Fibroblast of gingiva (primary cell): ENCODE measurements at regions not wholly inside any gene's neighbourhood (a gene's known extent, or its start where the extent isn't known, plus 50 kb on each side); places are given as distances from the start of the nearest gene placed in this dataset.

Experiments
- DNase-seq: peaks from one replicate; pipeline ENCODE4 v3.0.0-alpha.2; 2011; ENCODE audit warnings: low read depth

DNA sequence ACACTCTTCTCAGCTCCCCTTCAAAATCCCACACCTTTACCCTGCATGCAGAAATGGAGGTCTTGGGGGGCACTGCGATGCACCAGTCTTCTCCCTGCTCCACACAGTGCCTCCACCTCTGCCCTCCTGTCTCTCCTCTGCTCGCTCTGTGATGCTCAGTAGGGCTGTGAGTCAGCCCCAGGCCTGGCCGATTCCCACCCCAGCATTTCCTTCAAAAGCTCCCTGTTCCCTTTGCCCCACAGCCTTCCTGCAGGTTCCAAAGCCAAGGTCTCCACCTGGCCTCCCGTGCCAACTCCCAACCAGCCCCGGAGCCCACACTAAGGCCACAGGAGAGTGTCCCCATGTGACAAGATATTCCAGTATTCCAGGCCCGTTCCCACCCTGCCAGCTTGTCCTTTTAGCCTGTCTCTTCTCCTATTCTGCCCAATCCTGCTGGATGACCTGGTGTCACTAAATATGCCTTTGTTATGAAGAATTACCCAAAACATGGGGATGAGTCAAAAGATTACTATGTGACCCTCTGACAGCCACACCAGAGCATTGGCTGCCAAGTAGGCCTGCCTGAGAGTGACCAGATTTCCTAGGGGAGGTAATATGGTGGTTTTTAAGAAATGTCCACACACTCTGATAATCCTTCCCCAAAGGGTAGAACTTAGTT is 118.9 kb upstream of the NXT1 start:
- DNase-seq = peak; percentile 75

DNA sequence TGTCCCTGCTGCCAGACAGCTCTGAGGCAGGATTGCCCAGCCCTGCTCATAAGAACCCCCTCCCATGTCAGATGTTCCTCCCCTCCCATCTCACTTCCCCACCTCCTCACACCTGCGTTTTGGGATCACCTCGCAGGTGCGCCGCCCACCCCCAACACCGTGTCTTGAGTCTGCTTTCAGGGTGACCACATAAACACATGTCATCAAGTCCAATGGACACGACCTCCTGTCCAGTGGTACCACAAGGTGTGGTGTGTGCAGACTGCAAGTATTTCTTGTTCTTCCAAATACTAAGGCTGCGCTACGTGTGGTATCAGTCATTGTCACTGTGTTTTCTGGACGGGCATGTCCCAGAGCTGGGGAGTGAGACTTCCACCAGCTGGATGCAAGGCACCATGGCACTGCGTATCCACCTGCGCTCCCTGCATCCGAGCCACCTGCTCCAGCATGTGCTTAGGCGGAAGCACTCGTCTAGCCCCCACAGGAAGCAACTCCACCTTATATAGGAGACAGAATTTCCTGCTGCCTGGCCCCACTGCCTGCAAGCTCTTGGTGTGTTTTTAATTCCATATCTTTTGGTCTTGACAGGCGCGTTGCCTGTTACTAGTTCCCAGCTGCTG is 119.7 kb upstream of the NXT1 start:
- no peak for DNase-seq

DNA sequence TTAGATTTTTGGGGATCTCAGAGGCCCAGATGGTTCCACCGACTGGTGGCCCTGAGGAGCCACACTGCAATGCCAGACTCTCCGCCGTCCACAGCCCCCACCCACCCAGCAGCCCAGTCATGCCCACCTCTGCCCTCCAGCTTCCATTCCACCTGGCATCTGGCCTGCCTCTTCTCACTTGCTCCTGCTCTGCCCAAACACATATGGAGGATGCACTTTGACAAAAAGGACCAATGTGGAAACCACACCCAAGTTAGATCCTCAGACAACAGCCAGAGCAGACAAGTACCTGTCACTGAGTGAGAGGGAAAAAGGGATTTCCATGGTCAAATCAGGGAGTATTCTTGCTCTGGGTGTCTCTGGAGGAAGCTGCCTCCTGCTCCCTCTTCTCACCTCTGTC is 120.6 kb upstream of the NXT1 start:
- DNase-seq = no peak

DNA sequence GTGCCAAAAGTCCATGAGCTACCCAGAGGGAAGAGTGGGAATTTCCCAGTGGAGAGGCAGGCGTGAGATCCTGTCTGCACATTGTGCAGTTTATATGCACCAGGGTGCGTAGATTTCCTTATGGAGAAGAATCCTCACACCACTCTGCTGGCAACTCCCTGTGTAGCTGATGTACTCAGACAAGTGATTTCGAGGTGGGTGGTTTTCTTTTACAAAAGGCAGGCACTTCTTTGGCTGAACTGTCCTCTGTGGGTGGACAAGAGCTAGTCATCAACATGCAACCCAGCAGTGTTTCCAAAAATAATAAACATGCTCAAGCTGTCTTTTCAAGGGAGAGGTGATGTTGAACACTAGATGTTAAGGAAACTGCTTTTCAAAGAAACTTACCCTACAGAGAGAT is 121.7 kb upstream of the NXT1 start:
- peak; percentile 94 for DNase-seq

DNA sequence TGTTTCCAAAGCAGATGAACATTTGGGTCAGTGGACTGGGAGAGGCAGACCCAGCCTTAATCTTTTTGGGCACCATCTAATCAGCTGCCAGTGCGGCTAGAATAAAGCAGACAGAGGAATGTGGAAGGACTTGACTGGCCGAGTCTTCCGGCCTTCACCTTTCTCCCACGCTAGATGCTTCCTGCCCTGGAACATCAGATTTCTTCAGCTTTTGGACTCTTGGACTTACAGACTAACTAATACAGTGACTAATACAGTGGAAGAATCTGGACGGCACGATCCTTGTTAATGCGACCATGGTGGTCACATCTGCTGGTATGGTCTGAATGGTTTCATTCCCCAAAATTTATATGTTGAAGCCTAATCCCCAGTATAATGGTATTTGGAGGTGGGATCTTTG is 122.6 kb upstream of the NXT1 start:
- DNase-seq = no peak

DNA sequence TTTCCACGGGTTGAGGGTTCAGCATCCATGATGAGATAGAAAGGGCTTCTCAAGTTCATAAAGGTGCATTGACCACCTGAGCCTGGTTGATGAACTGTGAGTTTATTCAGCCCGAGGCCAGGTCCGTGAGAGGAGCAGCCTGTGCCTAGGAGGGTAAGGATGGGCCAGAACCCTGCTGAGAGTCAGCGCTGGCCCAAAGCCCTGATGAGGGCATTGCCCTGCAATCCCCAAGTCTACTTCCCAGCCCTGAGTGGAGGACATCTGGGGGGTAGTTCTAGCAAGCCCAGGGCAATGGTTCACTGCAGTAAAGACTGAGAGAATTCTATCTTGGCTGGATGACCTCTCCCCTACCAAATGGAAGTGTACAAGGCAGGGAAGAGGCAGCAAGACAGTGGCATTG is 123.3 kb upstream of the NXT1 start:
- peak; percentile 34 for DNase-seq

DNA sequence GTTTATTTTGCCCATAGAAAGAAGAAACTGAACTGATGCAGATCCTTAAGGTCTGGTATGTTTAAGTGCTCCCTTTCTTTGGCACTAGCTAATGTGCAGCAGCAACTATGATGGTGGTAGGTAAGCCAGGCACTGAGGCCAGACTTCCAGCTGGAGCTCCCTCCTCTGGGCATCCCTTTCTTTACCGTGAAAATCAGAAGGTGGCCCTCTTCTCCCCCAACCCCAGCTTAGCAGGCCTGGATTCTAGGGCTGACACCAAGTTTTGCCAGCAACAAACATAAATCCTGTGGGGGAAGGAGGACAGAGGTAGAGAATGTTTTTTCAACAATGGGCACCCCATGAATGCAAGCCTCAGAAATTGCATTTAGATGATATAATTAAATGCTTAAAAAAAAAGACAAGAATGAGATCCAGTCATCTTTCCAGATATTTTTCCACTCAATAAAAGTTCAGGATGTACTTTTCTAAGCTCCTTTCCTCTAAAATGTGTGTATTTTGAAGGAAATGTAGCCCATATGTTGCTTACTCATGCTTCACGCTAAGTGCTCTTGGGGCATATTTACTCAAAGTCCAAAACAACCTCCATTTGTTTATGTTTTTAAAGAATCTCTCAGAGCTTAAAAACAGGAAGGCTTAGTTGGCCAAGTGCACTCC is 123.9 kb upstream of the NXT1 start:
- DNase-seq = peak; percentile 85

DNA sequence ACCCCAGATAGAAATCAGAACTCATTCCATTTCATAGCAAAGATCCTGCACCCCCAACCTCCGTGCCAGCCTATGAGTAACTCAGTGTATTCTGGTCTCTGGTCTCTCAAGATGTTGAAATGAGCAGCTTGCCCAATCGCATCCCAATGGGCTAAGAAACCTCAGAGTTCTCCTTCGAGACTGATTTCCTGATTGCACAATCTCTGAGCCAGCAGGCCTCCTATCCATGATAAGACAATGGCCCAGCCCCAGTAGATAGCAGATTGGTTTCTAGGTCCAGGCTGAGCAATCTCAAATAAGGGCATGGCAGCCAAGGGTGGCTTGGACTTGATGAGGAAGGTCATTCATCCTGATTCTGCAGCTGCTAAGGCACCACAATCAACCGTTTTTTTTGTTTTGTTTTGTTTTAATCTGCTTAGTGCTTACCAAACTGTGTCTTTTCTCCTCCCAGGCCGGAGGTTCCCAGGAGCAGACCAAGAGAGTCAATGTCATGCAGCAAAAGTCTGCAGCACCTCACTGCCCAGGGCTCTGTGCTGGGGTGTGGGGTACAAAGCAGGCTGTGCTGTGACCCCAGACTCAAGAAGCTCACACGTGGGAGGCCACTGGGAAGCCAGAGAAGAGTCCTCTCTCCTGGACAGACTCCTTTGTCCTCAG is 125.1 kb upstream of the NXT1 start:
- peak; percentile 95 for DNase-seq

DNA sequence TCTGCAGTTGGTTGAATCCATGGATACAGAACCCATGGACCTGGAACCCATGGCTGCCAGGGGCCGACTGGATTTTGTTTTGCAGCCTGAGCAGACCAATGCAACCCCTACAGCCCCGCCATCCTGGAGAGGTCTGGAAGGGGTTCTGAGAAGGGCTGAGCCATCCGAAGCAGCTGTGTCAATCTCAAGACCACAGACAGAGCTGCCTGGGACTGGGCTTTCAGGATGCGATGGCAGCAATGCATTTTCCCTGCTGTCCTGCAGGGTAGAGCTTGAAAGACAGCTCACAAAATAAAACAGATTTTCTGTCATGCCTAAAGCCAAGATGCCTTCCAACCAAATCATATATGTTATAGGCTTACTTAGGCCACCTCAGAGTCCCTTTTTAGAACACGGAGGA is 125.8 kb upstream of the NXT1 start:
- no peak for DNase-seq

DNA sequence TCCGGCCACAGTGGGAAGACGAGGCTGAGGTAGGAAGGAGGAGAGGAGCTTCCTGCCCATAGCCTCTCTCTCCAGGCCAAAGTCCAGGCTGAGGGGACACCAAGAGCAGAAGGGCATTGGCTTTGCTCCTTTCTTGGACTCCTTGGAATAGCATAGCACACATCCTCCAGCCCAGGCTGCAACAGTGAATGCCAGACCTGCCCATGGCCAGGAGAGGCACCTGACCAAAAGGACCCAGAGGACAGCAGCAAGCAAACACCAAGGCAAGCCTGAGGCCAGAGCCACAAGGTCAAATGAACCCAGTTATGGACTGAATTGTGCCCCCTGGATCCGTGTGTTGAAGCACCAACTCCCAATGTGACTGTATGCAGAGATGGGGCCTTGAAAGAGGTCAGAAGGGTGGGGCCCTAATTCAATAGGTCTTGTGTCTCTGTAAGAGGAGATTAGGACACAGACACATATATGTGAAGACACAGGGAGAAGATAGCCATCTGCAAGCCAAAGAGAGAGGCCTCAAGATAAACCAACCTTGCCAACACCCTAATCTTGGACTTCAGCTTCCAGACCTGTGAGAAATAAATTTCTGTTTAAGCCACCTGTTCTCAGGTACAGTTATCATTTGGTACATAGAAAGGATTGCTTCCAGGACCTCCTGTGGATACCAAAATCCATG is 126.5 kb upstream of the NXT1 start:
- DNase-seq = no peak

DNA sequence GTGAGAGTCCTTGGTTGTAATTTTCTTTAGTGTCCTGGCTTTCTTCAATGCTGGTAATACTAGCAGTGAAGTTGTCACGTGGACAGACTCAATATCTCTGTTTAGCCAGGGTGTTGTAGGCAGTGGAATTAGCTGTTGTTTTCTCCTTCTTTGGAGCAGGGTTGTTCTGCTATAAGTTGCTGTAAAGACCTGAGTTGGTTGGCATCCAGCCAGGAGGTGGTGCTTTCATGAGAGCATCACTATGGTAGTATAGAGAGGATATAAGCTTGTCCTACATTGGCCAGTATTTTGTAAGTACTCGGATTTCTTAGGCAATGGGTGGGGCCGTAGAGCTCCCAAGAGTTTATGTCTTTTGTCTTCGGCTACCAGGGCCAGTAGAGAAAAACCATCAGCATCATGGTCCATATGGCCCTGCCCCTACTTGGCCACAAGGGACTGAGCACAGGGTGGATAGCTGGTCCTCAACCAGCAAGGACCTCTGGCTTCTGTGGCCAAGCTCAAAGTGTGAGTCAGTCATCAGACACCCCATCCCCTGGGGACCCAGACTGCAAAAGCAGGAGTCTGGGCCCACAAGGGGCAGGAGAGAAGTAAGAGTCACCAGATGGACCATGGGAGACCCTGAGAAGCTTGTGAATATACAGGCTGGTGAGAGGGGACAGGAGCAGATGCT is 127.9 kb upstream of the NXT1 start:
- no peak for DNase-seq

DNA sequence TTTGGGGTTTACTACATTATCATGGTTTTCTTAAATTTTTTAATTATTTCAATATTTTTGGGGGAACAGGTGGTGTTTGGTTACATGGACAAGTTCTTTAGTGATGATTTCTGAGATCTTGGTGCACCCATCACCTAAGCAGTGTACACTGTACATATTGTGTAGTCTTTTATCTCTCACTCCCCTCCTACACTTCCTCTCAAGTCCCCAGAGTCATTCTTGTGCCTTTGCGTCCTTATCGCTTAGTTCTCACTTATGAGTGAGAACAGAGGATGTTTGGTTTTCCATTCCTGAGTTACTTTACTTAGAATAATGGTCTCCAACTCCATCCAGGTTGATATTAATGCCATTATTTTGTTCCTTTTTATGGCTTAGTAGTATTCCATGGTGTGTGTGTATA is 130.9 kb upstream of the CD93 start:
- no peak for DNase-seq

DNA sequence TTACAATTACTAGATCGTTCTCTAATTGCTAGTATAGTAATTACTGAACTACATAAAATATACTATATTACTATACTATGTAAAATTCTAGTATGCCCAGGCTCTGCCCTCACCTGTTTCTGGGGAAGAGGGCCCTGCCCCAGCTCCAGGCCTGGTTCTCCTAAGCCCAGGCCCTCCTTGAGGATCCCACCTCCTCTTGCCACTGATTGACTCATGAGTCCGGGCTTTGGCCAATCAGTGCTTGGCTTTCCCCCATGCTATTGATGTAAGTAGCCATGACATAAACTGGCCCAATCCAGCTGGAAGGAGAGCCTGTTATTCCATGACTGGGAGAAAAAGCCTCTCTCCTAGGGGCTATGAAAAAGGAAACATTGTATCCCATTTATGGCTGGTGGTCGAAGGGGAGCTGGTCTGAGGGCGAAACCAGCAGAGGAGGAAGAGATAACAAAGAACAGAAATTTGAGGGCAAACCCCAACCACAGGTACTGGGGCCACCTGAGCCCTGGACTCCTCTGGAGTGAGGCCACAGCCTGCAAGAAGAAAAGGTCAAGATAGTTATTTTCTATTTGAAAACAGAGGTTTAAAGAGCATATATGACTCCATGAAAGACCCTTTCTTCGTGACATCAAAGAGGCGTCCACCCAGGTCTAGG is 129.3 kb upstream of the CD93 start:
- DNase-seq = no peak

DNA sequence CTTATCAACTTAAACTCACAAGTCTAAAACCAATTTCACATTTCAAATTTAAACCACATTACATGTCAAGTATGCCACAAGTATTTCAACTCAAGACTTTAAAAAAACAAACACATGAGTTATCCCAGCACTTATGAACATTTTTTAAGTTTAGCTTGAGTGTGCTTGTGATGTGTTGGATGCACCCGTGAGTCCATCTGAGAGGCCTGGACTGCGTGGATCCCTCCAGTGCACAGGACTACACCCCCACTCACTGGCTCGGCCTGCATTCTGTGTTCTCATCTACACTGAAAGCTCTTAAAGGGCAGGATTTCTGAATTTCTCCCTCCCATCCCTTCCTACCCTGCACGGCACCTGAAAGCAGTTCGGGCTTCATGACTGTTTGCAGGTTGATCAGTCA is 128.8 kb upstream of the CD93 start:
- peak; percentile 54 for DNase-seq

DNA sequence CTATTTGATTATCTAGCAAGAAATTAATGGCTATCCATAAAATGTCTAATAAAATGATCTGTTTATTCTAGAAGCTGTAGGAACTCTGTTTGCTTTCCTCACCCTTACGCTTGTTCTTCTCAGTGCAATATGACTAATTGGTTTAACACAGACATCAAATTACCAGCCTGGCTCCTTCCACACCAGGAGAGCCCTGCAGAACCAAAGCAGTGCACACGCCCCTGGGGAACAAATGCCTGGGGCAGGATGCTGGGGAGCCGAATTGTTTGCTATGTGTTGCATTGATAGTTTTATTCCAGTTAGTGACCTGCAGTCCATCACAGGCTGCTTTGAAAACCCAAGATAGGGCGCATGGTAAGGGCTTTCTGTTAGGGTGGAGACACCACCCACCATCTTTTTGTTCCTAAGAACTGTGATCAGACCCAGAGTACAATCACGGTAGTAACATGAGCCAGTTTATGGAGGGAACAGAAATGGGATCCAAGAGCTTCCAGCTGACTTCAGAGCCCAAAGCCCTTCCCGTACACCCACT is 126.4 kb upstream of the CD93 start:
- DNase-seq = no peak

DNA sequence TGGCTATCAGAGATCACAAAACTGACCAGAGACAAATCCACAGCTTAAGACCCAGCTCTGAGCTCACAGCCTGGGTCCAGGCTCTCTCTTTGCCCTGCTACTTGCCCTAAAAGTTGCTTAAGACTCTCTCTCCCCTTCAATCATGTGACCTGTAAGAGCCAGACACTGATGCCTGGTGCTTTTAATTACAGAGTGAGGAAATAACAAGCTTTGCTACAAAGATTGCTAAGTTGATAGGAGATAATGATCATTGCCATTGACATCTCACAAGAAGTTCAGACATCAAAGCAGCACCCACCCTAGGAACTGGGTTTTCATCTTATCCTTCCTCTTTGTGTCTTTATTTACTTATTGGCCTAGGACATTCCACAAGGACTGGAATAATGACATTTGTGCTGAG is 125.9 kb upstream of the CD93 start:
- peak; percentile 30 for DNase-seq

DNA sequence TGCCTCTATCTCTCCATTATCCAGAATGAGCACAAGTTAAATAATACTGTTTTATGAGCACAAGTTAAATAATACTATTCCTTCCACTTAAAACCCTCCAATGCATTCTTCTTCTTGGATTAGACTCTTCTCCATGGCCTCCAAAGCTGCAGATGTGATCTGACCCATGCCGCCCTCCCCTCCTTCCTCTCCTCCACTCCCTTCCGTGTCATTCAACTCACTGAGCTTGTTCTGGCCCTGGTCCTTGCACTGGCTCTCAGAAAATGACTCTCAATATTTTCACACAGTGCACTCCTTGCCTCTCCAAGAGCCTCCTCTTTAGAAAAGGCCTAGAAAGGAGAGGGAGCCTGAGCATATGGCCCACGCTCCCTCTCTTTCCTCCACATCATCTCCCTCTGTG is 125.0 kb upstream of the CD93 start:
- no peak for DNase-seq

DNA sequence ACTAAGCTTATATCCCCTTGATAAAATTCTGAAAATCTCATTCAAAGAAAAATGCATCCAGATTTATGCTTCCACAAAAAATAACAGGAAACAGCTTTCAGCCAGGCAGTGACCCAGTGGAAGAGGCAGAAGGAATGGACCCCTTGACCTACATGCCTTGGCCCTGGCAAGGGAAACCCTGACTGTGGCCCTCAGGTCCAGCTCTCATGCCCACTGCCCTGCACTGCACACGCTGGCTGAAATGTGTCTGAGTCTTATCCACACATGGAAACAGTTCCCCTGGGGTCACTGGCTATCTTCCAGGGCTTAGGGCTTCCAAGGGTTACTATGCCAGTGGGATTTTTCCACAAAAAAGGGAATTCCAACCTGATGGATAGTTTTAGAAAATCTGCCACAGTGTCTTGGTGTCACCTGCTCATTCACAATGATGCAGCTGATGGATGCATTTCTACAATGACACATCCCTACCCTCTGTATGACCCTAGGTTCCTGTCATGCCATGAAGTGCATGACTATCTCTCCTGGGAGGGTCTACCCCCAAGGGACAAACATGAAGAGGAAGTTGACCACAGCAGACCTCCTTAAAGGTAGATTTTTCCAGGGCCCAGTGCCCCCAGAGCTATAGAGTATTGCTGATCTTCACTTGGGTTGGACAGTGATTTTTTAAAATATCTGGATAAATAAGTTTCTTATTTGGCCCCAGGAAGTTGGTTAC is 121.9 kb upstream of the CD93 start:
- no peak for DNase-seq

DNA sequence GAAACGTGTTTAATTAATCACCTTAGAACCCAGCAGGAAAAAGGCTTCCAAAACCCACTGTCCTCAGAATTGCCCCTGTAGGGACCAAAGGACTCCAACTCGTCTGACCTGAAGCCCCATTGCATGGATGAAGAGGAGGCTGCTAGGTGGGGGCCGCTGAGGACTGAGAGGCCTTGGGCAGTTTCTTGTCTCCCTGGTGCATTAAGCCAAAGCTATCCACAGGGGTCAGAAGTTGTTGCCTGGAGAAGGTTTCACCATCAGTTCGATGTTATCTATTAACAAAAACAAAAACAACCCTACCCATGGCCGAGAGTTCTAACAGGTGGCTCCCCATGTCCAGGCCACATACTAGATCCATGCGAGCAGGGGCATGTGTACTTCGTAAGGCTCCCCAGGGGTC is 120.9 kb upstream of the CD93 start:
- DNase-seq = no peak

DNA sequence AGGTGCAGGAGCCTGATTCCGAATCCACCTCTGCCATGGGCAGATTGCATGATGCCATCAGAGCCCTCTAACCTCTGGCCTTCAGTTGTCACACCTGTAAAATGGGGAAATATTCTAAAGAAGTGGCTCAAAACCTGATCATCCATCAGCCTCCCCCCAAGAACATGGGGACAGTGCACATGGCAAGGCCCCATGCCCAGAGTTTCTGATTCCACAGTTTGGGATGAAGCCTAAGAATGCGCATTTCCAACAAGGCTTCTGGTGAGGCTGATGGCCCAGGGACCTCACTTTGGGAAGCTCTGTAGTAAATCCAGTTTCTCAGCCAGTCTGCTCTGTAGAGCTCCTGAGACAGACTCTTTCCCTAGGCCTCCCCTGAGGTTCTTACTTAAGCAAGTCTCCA is 119.9 kb upstream of the CD93 start:
- DNase-seq = no peak

DNA sequence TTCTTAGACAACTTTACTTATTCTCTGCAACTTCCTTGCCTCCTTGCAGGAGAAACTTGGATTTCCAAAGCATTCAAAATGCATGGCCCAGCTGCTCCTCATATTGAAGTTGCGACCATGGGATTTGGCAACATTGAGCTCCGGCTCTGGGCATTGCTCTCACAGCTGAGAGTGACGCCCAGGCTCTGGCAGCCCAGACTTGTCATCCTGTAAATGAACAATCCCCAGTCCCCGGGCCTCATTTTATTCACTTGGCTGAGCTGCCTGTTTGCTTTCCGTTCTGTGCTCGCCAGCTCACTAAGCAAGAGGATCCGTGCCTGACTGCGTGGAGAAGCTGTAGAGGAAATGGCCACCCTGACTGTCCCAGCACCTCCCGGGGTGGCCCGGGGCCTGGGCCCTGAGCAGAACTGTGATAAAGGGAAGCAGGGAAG is 119.5 kb upstream of the CD93 start:
- DNase-seq = peak; percentile 81
